Stimulated activated naive CD8-positive, alpha-beta T cell treated with anti-CD3 and anti-CD28 coated beads, Interleukin-15, Interleukin-2, amounts not matched to agents 100 ng/mL and 50 ng/mL, for 24 hours (primary cell): ENCODE measurements at regions not wholly inside any gene's neighbourhood (a gene's known extent, or its start where the extent isn't known, plus 50 kb on each side); places are given as distances from the start of the nearest gene placed in this dataset.

Experiments used
- H3K27ac Mint-ChIP-seq: one replicate; pipeline ENCODE4 v1.8.0; 2021; ENCODE audit warnings: mild to moderate bottlenecking, mixed read lengths
- H3K27me3 Mint-ChIP-seq: one replicate; pipeline ENCODE4 v1.8.0; 2021; ENCODE audit warnings: mixed read lengths
- H3K36me3 Mint-ChIP-seq: one replicate; pipeline ENCODE4 v1.8.0; 2021; ENCODE audit warnings: low read depth, mixed read lengths
- H3K4me1 Mint-ChIP-seq: one replicate; pipeline ENCODE4 v1.8.0; 2021; ENCODE audit warnings: low read depth, mixed read lengths
- H3K4me3 Mint-ChIP-seq: one replicate; pipeline ENCODE4 v1.8.0; 2021; ENCODE audit warnings: mild to moderate bottlenecking, mixed read lengths
- H3K9me3 Mint-ChIP-seq: one replicate; pipeline ENCODE4 v1.8.0; 2021; ENCODE audit warnings: mixed read lengths

DNA sequence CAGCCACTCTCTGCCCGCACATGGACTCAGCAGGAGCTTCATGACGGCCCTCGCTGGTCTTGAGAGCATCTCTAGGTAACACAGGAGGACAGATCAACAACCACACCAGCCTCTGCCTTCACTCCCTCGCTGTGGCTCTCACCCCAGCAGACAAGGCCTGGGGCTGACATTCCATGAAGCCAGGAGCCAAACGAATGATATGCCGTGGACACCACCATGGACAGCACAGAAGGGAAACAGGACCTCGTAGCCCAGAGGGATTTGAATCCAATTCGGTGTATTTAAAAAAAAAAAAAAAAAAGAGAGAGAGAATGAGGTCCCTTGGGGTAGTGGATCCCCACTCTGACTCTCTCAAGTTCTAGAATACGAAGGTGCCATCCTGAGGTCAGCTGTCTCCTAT is 385.5 kb downstream of the SHANK2 start:
- Mint-ChIP-seq H3K4me1 (no peaks in the 10 kb centered on the region), H3K36me3 (no peaks in the 10 kb centered on the region), H3K4me3 (no peak overlapping the region), H3K27ac (no peak overlapping the region), H3K27me3 (peaks cover 2% of the 10 kb centered on the region), H3K9me3 (no peaks in the 10 kb centered on the region)

DNA sequence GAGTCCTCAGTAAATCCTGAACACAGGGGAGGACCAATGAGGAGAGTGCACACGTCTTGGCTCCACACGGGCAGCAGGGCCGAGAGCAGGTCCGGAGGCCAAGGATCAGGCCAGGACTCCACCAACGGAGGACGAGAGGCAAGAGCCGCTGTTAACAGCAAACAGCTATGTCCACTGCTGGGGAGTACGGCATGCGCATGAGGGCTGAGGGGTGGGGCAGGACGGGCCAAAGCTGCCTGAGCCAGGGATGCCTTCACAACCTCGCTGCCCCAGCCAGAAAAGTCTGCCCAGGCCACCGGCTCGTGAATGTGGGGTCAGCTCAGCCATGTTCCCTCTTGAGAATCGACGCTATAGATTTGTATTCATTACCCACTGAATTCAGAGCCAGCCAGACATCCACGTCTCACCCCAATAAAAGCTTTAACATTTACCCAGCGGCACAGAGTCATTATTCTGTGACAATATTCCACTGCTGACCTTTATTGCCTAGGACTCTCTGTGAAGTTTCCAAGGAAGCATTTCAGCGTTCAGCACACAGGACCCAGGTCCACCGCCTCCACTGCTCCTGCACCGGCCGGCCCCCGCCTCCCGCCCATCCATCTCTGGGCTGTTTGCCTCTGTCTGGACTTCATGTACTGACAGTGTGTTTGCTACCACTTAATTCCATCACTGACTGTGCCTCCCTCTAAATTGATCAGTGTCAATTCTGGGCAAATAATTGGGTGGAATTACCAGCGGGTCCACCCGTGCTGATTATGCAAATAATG is 384.9 kb downstream of the SHANK2 start:
- H3K27ac Mint-ChIP-seq, result no peak overlapping the region
- no peak overlapping the region for H3K4me3 Mint-ChIP-seq
- no peaks in the 10 kb centered on the region for H3K9me3 Mint-ChIP-seq
- no peaks in the 10 kb centered on the region for H3K36me3 Mint-ChIP-seq
- H3K4me1 Mint-ChIP-seq, result no peaks in the 10 kb centered on the region
- peaks cover 6% of the 10 kb centered on the region for H3K27me3 Mint-ChIP-seq

DNA sequence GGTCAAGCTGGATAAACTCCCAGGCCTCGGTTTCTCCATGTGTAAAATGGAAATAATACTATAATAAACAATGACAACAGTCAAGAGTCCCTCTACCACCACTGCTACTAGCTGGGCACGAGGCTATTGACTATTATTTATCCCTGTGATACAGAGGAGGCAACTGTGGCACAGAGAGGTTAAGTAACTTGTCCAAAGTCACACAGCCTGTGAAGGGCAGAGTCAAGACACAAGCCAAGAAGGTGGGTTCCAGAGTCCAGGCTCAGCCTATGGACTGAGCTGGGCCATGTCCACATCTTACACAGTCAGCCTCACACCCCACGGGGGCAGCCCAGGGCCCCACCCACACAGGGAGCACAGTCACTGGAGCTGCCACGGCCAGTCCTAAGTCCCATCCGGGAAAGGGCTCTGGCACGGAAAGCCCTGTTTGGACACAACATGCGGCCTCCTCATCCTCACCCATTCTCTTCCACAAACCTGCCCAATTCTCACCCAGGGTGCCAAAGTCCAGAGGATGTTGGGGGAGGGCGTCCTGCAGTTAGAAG is 384.0 kb downstream of the SHANK2 start:
- Mint-ChIP-seq H3K4me3 (no peak overlapping the region), H3K27ac (no peak overlapping the region), H3K4me1 (no peaks in the 10 kb centered on the region), H3K27me3 (peaks cover 6% of the 10 kb centered on the region), H3K36me3 (no peaks in the 10 kb centered on the region), H3K9me3 (no peaks in the 10 kb centered on the region)

DNA sequence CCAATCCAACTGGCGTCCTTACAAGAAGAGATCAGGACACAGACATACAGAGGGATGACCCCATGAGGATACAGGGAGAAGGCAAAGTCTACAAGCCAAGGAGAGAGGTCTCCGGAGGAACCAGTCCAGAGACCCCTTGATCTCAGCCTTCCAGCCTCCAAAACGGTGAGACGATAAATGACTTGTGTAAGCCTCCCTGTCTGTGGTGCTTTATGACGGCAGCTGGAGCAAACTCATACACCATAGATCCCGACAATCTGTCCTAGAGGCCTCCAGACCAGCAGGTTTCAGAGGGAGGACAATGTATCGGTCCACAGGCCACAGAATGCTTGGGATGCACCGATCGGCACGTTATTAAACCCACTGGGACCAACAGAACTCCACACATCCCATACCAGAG is 383.3 kb downstream of the SHANK2 start:
- Mint-ChIP-seq H3K27me3 (peaks cover 6% of the 10 kb centered on the region), H3K27ac (no peak overlapping the region), H3K9me3 (no peaks in the 10 kb centered on the region), H3K36me3 (no peaks in the 10 kb centered on the region), H3K4me3 (no peak overlapping the region), H3K4me1 (no peaks in the 10 kb centered on the region)

DNA sequence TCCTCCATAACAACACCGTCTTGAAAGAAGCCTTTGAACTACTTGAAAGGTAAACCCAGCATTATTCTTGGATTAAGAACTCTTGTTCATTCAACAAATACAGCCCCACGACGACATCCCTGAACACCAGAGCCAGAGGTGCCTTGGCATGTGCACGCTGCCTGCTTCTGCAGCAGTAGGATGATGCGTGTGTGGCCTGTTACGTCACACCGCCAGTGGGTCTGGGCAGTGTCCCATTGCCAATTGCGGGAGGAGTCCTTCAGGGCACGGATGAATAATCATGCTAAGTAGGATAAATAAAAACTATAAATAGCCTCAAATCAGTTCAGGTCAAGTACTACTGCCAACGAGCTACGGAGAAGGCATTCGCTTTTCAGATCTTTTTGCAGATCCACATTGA is 380.5 kb downstream of the SHANK2 start:
- no peaks in the 10 kb centered on the region for H3K4me1 Mint-ChIP-seq
- H3K27me3 Mint-ChIP-seq, result peaks cover 6% of the 10 kb centered on the region
- no peak overlapping the region for H3K27ac Mint-ChIP-seq
- H3K36me3 Mint-ChIP-seq, result no peaks in the 10 kb centered on the region
- H3K4me3 Mint-ChIP-seq, result no peak overlapping the region
- H3K9me3 Mint-ChIP-seq, result no peaks in the 10 kb centered on the region

DNA sequence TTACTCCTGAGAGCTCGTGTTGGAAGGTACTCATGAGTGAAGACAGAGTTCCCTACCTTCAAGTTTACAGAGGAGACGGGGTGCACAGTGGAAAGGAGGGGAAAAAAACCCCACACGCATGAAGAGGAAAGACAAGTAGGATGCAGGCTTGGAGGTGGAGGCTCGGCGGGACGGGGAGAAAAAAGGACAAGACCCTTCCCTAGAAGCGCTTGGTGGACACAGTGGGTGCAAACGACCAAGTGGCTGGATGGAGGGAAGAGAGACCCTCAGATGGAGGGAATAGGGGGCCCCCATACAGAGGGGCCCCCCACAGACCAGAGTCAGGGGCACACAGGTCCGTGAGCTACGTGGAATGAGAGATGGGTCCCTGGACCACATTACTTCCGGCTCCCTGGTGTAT is 380.1 kb downstream of the SHANK2 start:
- H3K27ac Mint-ChIP-seq, result no peak overlapping the region
- H3K4me1 Mint-ChIP-seq, result no peaks in the 10 kb centered on the region
- H3K4me3 Mint-ChIP-seq, result no peak overlapping the region
- no peaks in the 10 kb centered on the region for H3K36me3 Mint-ChIP-seq
- H3K27me3 Mint-ChIP-seq, result peaks cover 6% of the 10 kb centered on the region
- H3K9me3 Mint-ChIP-seq, result no peaks in the 10 kb centered on the region

DNA sequence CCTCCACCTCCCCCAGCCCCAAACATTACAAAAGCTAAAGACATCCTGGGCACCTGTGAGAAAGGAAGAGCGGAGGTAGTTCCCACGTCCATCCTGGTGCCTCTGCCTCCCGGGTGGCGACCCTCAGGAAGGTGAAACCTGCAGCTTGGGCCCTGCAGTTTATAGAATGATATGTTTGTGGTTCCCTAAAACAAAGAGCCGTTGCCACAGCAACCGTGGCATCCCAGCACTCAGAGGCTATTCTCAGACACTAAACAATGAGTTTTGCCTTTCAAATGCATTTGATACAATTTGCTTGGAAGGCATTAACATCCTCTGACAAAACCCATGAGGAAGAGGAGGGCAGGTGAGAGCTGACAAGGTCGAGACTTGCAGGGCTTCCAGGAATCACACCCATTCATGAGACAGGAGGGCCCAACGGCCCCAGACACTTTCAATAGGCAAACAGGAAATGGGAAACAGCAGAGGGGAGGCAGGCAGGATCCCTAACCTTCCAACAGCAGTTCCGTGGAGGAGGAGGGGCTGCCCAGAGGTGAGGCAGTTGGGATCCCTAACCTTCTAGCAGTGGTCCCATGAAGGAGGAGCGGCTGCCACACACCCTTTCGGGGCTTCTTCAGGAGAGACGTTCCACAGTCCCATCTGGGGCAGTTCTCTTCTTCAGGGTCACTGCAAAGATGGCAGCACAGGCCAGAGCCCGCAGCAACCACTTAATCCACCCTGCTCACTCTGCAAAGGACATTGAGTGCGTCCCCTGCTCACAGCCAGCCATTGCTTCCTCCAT is 379.2 kb downstream of the SHANK2 start:
- H3K4me3 Mint-ChIP-seq, result no peak overlapping the region
- no peaks in the 10 kb centered on the region for H3K36me3 Mint-ChIP-seq
- no peak overlapping the region for H3K27ac Mint-ChIP-seq
- H3K4me1 Mint-ChIP-seq, result no peaks in the 10 kb centered on the region
- peaks cover 6% of the 10 kb centered on the region for H3K27me3 Mint-ChIP-seq
- no peaks in the 10 kb centered on the region for H3K9me3 Mint-ChIP-seq

GRCh38 chr11:70873736-70874412 is 378.5 kb downstream of the SHANK2 start:
- H3K4me3 Mint-ChIP-seq, result no peak overlapping the region
- H3K9me3 Mint-ChIP-seq, result no peaks in the 10 kb centered on the region
- no peak overlapping the region for H3K27ac Mint-ChIP-seq
- H3K4me1 Mint-ChIP-seq, result no peaks in the 10 kb centered on the region
- no peaks in the 10 kb centered on the region for H3K36me3 Mint-ChIP-seq
- peaks cover 6% of the 10 kb centered on the region for H3K27me3 Mint-ChIP-seq

DNA sequence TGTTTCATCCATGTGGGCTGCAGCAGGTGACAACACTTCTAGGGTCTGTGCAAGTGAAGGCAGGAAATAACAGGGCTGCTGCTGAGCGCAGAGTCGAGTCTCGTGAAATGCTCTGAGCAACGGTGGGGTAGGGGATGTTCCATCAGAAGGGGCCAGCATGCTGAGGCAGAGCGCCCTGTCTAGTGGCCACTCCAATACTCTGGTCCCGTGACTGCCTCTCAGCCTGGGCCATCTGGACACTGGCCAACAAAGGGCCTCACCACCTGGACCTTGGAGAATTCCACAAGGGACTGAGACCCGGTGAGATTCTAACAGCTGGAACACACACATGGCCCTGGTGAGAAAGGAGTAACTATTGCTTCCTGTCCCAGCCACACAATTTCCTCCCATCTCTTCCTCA is 375.7 kb downstream of the SHANK2 start:
- H3K9me3 Mint-ChIP-seq, result no peaks in the 10 kb centered on the region
- H3K4me3 Mint-ChIP-seq, result no peak overlapping the region
- H3K27me3 Mint-ChIP-seq, result peaks cover 6% of the 10 kb centered on the region
- no peaks in the 10 kb centered on the region for H3K4me1 Mint-ChIP-seq
- no peaks in the 10 kb centered on the region for H3K36me3 Mint-ChIP-seq
- H3K27ac Mint-ChIP-seq, result no peak overlapping the region

DNA sequence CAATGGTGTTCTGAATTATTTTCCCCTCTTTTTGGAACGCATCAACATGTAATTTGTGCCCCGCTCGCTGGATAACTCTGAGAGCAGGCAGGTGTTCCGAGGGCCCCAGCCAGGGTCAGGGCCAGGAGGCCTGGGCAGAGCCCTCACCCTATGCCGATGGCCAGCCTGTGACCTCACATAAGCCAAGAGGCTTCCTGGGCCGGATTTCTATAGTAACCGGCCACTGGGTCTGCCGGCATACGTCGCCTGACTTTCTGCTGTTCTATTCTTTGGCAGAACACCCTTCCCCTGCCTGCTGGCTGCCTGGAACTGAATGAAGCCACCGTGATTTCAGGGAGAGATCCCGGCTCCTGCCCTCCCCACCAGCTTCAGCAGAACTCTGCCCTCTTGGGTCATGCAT is 375.2 kb downstream of the SHANK2 start:
- H3K36me3 Mint-ChIP-seq, result no peaks in the 10 kb centered on the region
- no peak overlapping the region for H3K27ac Mint-ChIP-seq
- H3K4me3 Mint-ChIP-seq, result no peak overlapping the region
- H3K9me3 Mint-ChIP-seq, result no peaks in the 10 kb centered on the region
- no peaks in the 10 kb centered on the region for H3K4me1 Mint-ChIP-seq
- peaks cover 1% of the 10 kb centered on the region for H3K27me3 Mint-ChIP-seq

- Mint-ChIP-seq H3K4me3 (no peak overlapping the region), H3K4me1 (no peaks in the 10 kb centered on the region), H3K27ac (no peak overlapping the region), H3K27me3 (no peaks in the 10 kb centered on the region), H3K9me3 (no peaks in the 10 kb centered on the region), H3K36me3 (no peaks in the 10 kb centered on the region)
These were observed 374.0 kb downstream of the SHANK2 start for GRCh38 chr11:70878366-70878765.

GRCh38 chr11:70879601-70880285 is 372.6 kb downstream of the SHANK2 start:
- no peaks in the 10 kb centered on the region for H3K36me3 Mint-ChIP-seq

GRCh38 chr11:70880416-70880815 is 372.0 kb downstream of the SHANK2 start:
- H3K27ac Mint-ChIP-seq, result no peak overlapping the region
- peaks cover 5% of the 10 kb centered on the region for H3K27me3 Mint-ChIP-seq
- H3K36me3 Mint-ChIP-seq, result no peaks in the 10 kb centered on the region
- H3K4me1 Mint-ChIP-seq, result no peaks in the 10 kb centered on the region
- H3K4me3 Mint-ChIP-seq, result no peak overlapping the region
- no peaks in the 10 kb centered on the region for H3K9me3 Mint-ChIP-seq

More at GRCh38 chr11:70879601-70880285, 372.6 kb downstream of the SHANK2 start:
- Mint-ChIP-seq H3K4me1 (no peaks in the 10 kb centered on the region), H3K27me3 (peaks cover under 1% of the 10 kb centered on the region), H3K27ac (no peak overlapping the region), H3K9me3 (no peaks in the 10 kb centered on the region), H3K4me3 (no peak overlapping the region)

DNA sequence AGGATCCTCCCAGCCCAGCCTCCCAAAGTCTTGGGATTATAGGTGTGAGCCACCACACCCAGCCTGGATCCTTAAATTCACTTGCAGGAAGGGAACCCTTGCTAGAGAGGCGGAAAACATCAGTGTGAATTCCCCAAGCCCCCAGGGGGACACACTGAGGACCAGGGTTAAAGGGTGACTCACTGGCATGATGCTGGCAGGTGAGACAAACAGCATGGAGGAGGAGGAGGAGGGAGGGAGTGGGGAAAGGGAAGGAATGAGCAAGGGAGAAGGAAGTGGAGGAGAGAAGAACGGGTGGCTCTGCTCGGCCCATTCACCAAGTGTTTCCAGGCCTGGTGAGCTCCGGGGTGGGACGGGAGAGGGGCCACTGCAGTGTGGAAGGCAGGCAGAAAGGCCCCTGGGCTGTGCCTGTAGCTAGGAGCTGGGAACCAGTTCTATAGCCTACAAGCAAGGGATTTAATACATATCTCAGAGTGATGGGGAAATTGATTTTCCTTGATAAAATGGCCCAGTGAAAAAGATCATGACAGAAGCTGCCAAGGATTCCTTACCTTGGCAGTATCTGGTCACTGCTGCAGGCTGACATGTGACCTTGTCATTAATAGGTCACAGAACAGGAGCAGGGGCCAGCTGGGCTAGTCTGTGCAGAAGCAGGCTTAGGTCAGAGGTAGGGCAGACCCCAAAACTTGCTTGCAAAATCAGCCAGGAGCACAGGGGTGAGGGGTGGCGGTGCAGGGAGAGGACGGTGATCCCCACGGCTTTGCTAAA is 370.2 kb downstream of the SHANK2 start:
- Mint-ChIP-seq H3K9me3 (no peaks in the 10 kb centered on the region), H3K27me3 (peaks cover 5% of the 10 kb centered on the region), H3K4me3 (no peak overlapping the region)

More for the DNA sequence above, 370.2 kb downstream of the SHANK2 start:
- H3K36me3 Mint-ChIP-seq, result no peaks in the 10 kb centered on the region
- no peaks in the 10 kb centered on the region for H3K4me1 Mint-ChIP-seq
- H3K27ac Mint-ChIP-seq, result no peak overlapping the region
